Left ventricle myocardium superior (tissue), 1 donor: ENCODE measurements at regions not wholly inside any gene's neighbourhood (a gene's known extent, or its start where the extent isn't known, plus 50 kb on each side); places are given as distances from the start of the nearest gene placed in this dataset.

Experiments
- ATAC-seq: fragments of 200-7000 bp; cut with Tn5 transposase; one replicate; pipeline ENCODE4 v1.9.1; 2020; ENCODE audit warnings: mild to moderate bottlenecking, moderate library complexity
- DNase-seq: peaks from one replicate; pipeline ENCODE4 v3.0.0-alpha.2; 2020
- intact Hi-C: fragments of 100-400 bp; cut with micrococcal nuclease; formaldehyde crosslinking; loops from one replicate; pipeline ENCODE4 v1.11.0; 2022
- donor health status: DM: no; HTN: yes; CAD: no; lungs with severe emphysema.

DNA sequence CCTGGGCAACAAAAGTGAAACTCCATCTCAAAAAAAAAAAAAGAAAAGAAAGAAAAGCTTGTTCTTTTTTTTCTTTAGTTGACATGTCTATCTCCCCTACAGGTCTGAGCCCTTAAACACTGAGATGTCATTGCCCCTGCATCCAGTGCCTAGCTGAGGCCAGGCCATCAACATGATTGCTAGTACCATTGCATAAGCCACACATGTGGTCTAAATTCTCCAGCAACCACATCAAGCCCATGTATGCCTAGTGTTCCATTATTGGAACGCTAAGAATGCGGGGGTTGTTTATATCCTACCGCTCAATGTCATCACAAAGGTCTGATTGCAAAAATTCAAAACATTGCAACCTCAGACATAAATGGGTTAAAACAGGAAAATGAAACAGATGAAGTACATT is 62.7 kb downstream of the NPTX2 start:
- DNase-seq (no peak), ATAC-seq (no peak)
- intact Hi-C loops = no loop called here

DNA sequence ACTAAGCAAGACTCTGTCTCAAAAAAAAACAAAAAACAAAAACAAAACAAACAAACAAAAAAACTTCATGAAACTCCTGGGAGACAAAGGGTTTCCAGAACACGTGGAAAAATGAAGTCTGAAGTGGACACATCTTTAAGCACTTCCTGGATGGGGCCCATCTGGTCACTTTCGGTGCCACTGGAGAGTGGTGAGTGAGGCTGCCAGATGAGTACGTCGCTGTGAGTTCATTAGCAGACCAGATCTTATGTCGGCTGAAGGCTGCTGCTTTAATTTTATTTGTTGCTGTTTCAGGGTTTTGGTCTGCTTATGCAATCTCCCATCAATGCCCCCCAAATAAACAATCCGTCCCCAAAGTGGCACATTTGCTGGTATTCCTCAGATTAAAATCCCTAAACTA is 64.4 kb downstream of the NPTX2 start:
- ATAC-seq (no peak), DNase-seq (no peak)
- intact Hi-C loops = no loop called here

DNA sequence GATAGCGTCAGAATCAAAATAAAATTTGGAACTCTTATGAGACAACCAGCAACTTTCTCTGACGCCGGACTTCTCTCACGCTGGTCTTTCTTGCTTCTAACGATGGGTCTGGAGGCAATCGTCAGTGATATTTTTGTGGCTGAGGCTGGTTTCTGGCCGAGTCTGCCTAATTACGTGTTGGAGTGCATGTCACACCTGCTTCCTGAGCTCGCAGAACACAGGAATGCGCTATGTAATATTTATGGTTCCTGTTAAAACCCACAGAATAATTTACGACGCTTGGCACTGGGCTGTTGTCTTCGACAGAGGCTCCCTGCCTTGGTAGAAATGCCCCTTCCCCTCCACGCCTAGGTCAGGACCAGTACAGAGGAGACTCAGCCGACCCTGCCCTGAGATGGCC is 64.9 kb downstream of the NPTX2 start:
- DNase-seq (no peak), ATAC-seq (no peak)
- intact Hi-C loops = no loop called here

DNA sequence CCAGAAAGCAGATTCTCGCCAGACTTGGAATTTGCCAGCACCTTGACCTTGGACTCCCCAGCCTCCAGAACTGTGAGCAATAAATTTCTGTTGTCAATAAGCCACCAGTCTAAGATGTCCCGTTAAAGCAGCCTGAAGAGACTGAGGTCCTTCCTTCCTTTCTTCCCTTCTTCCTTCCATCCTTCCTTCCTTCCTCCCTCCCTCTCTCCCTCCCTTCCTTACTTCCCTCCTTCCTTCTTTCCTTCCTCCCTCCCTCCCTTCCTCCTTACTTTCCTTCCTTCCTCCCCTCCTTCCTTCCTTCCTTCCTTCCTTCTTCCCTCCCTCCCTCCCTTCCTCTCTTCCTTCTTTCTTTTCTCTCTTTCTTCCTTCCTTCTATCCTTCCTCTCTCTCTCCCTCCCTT is 66.4 kb downstream of the NPTX2 start:
- intact Hi-C loops = no loop called here
- ATAC-seq (no peak), DNase-seq (no peak)

DNA sequence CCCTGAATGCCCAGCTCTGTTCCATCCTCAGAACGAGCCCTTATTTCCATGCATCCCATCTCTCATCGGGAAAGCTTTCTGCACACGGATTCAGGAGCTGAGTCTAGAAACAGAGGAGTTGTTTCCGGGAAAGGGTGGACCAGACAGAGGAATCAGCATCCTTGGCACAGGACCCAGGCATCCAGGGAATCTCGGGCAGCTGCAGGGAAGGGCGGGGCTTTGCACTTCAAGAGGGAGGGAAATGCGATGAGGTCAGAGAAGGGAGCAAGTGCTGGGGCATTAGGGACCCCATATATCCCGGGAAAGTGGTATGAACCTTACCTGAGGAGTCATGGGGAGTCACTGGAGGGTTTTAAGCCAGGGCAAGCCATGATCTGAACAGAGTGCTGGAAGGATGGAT is 68.5 kb downstream of the NPTX2 start:
- no peak for DNase-seq
- ATAC-seq = no peak
- intact Hi-C loops = no loop called here

DNA sequence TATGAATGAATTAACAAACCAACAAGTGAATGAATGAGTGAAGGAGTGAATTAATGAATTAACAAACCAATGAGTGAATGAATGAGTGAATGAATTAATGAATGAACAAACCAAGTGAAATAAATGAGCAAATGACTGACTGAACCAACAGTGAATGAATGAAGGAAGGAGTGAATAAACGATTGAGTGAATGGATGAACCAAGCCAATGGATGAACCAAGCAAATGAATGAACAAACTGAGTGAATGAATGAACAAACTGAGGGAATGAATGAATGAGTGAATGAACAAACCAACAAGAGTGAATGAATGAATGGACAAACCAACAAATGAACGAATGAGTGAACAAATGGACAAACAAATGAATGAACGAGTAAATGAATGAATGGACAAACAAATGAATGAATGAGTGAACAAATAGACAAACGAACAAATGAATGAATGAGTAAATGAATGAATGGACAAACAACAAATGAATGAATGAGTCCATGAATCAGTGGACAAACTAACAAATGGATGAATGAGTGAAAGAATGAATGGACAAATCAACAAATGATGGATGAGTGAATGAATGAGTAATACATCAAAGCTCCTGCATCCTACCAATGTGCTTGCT is 69.5 kb downstream of the NPTX2 start:
- intact Hi-C loops = no loop called here
- DNase-seq (no peak), ATAC-seq (no peak)

DNA sequence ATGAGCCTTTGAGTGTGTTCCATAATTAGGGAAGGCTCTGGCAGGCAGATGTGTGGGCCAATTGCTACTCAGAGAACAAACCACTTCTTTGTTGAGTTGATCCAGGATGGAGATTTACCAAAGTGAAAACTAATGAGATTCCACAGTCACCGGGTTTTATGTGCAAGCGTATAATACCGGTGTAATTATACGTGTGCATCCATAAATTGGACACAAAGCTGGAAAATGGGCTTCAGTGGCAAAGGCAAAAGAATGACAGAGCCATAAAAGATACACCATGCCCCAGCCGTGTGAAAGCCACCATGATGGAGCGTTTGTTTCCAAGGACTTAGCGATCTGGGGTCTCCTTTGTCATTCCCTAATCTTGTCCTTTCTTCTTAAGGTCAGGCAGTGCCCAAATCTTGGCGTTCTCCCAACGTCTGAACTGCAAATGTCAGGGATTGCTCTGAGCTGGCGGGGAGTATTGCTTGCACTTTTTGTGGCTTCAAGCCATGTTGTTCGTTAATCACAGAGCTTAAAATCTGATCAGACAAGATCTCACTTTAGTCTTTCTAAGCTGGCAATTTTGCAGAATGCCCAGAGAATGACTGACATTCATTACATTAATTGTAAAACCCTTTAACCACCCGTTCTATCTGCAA is 70.1 kb downstream of the NPTX2 start:
- intact Hi-C loops = no loop called here
- ATAC-seq (no peak), DNase-seq (no peak)

DNA sequence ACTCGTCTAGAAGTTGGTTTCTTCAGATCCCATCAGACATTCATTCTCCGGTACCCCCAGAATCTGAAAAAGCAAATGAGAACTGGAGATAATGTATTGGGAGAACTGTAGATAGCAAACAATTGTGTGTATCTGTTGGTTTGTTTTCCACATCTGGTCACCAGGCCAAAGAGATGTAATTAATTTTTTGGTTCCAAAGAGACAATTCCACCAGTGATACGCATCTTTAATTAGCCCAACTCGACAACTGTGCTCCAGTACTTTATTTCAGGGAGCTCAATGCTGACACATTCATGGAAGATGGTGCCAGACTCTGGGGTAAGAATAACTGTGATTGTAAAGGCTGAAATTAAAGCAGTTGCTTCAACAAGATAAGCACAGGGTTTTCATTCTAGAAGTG is 74.5 kb downstream of the NPTX2 start:
- DNase-seq = no peak
- intact Hi-C loops = no loop called here
- ATAC-seq = no peak

DNA sequence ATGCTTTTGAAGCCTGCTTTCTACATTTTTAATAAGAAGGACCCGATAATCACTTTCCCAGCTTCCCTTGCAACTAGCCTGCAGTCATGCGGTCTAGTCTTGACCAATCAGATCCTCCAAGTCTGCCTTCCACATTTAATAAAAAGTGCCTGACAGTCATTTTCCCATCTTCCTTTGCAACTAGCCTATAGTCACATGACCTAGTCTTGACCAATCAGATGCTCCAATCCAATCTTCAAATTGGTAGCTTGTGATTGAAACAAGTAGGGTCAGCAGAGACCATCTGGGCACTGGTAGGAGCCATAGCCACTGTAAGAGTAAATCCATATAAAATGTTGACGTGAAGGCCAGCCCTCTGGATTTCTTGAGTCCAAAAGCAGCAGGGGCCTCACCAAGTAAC is 80.0 kb downstream of the NPTX2 start:
- intact Hi-C loops = no loop called here
- ATAC-seq (no peak), DNase-seq (no peak)

DNA sequence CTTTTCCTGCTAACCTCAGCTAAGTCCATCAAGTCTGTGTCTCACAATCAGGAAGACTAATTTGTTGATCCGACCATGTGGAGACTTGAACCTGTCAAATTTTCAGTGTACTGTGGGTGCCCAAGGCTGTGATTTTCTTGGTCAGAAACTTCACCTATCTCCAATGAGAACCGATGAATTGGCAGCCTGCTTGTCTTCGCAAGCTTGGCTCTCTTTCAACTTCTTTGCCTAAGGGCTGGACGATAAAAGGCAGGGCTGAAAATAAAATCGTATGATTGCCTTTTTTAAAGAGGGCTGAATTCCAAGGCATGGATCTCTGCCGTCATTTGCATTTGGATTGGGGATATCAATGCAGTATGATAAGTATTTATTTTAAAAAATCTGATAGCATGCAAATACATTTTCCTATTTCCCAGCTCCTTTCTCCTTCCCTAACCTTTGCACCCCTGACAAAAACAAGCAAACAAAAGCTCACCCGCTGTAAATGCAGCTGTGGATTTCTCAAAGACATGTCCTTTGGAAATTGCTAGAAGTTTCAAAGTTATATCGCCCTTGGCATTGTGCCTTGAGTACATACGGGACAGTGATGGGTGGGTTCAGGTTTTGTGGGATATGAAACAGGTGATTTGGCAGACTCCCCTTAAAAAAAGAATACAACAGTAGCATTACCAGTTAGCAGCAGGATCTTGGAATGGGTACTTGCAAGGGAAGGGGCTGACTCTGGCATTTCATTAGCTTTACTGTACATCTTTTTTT is 80.6 kb downstream of the NPTX2 start:
- intact Hi-C loops = no loop called here
- ATAC-seq (no peak), DNase-seq (no peak)

DNA sequence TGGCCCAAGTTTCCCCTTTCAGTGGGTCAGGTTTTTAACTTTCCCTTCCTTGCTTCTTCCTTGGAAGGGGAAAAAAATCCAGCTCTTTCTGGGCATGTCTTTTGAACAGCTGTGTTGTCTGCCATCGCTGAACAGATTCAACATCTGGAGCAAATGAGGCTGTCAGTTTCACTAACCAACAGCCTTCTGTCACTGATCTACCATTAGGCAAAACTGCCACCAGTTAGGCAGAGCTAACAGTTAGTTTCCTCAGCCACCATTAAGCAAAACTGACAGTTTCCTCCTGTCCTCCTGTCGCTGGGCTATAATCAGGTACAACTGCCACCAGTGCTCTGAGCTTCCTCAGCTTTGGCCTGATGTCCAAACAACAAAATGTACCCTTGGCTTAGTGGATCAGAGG is 81.9 kb downstream of the NPTX2 start:
- intact Hi-C loops = no loop called here
- no peak for DNase-seq
- no peak for ATAC-seq

DNA sequence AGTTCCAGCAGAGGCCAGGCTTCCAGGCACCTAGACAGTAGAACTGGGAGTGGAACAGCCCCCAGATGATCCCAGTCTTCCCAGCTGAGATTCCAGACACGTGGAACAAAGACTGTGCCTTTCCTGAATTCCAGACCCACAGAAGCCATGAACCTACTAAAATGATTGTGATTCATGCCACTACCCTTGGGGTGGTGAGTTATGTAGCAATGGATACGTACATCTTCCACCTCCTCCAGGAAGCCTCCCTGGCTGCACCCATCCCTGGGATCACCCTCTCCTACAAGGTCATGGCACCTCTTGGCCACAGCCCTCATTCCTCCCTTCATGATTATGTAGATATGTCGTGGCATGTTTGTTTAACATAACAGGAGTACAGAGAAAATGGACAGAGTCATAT is 83.4 kb downstream of the NPTX2 start:
- DNase-seq (no peak), ATAC-seq (no peak)
- intact Hi-C loops = no loop called here

DNA sequence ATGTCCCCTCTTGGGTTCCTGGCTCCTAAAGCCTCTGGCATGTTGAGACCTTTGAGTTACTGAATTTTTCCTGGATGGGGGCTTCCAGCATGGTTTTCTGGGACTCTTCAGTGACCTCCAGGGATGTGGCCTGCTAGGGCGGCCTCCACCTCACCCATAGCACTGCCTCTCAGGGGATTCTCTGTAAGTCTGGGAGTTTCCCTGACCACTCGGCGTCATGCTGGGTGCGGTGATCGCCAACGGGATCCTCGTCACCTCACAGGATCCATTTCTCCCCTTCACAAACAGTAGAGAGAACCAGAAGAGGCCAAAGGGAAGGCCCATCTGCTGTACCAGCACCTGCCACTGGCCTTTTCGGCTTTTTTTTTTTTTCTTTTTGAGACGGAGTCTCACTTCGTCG is 84.3 kb downstream of the NPTX2 start:
- DNase-seq (no peak), ATAC-seq (no peak)
- intact Hi-C loops = no loop called here

DNA sequence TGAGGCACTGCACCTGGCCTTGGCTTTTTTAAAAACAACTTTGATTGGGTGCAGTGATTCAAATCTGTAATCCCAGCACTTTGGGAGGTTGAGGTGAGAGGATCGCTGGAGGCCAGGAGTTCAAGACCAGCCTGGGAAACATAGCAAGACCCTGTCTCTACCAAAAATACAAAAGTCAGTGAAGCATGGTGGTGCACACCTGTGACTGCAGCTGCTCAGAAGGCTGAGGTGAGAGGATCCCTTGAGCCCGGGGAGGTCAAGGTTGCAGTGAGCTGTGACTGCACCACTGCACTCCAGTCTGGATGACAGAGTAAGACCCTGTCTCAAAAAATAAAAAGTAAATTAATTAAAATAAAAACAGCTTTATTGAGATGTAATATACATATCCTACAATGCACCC is 84.9 kb downstream of the NPTX2 start:
- ATAC-seq (no peak), DNase-seq (no peak)
- intact Hi-C loops = no loop called here

DNA sequence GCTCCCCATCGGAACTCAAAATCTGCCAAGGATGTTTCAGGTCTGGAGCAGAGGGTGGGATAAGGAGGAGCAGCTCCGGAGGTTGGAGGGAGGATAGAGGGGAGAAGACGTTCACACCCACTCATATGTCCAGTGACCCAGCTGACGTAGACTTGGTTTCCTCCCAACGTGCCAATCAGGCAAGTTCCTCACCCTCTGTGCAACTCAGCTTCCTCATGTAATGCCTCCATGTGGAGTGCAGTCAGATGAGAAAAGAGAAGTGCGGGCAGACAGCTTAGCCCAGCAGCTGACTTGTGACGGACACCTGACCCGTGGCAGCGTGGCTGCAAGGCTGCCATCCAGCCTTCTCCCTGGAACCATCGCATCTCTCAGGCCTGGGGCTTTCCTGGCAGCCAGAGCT is 86.8 kb downstream of the NPTX2 start:
- DNase-seq = no peak
- intact Hi-C loops = no loop called here
- ATAC-seq = no peak

DNA sequence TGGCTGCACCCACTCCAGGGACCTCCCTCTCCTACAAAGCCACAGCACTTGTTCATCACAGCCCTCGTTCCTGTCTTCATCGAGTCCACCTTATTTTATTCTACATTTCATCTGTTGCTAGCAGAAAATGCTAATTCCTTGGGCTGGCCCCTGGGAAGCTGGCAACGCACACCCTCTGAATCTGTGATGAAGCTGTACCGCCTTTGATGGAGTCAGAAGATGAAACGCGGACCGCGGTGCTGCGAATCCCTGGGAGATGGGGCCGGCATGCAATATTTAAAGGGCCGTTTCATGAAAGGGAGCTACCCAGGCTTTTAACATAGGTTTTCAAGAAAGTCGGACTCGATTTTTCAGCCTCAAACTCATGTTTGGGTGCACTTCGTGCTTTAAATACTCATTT is 88.5 kb downstream of the NPTX2 start:
- intact Hi-C loops = no loop called here
- ATAC-seq (no peak), DNase-seq (no peak)

DNA sequence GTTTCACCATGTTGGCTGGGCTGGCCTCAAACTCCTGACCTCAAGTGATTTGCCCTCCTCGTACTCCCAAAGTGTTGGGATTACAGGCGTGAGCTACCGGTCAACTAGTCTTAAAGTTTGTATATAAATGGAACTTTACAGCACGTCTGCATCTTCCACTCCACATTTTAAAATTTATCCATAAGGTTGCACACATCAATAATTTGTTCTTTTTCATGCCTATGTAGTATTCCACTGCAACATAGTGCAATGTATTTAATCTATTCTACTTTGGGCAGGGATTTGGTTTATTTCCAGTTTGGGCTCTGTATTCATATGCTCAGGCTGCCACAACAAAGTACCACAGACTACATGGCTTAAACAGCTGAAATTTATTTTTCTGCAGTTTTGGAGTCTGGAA is 90.0 kb downstream of the NPTX2 start:
- intact Hi-C loops = no loop called here
- no peak for DNase-seq
- ATAC-seq = no peak

DNA sequence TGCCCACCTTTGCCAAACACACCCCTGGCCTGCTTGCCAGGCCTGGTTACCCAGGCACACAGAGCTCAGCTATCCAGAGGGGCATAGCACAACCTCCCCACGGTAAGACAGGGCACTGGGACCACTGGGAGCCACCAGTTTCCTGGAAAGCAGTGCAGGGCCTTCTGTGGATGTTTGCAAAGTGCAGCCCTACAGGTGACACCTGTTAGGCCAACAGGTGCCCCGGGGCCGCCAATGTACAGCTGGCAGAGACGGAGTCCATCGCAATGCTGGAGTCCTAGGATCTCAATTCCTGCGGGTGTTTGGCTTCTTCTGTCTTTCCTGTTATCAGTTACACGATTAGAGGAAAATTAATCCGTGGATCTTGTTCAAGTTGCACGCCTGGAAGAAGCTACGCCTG is 94.9 kb downstream of the NPTX2 start:
- intact Hi-C loops = no loop called here
- no peak for DNase-seq
- ATAC-seq = no peak

DNA sequence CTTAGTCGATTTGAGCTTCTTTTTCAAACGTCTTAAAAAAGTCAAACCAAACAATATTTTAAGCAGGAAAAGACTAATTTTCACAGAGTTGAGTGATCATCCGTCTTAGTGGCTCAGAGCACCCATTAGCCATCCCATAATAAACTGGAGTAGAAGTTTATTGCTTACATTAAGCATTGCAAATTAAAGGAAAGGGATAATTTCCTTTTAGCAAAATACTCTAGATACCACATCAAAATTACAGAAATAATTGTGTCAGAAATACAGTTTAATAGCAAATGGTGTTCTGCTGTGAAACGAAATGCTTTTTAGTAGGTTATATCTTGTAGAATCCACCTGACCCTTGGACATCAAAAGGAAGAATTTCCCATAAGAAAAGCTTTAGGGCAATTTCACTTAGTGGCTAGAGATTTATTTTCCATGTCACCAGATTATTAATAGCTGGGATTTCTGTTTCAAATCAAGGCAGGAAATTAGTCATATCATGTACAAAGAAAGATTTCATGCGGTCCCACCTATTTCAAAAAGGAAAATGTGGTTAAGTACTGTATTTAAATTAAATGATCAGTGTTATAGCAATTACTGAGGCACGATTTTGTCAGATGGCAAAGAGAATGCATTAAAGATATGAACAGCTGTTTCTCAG is 96.2 kb downstream of the NPTX2 start:
- intact Hi-C loops = no loop called here
- ATAC-seq = no peak
- DNase-seq = no peak

DNA sequence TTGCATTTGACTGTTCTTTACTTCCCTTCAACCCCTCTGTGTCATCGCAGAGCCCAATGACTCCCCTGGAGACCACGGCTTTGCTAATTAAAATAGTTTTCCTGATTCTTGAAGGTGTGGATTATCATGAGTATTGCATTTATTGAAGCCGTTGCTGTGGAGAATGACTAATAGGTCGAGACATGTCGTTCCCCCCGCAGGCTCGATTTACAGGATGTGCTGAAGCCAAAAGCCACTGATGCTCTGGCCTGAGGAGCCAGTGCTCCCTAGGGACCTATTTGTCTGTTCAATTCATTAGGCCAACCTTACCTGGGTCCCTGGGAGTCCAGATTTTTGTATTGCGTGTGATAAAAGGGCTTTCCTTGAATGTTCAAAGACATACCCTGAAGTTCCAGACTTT is 102.3 kb downstream of the NPTX2 start:
- ATAC-seq = no peak
- intact Hi-C loops = no loop called here
- no peak for DNase-seq

DNA sequence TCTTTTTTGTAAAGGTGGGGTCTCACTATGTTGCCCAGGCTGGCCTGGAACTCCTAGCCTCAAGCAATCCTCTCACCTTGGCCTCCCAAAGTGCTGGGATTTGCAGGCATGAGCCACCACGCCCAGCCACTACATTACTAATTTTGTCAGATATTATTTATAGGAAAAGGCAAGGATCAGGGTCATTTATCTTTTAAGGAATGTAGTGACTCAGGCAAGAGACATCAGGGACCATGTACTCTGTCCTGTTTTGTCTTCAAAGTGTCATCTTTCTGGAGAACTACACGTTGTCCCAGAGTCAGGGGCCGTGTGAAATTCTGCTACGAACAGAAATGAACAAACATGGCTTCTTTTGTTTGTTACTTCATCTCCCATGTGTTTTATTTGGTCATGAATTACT is 105.3 kb downstream of the NPTX2 start:
- intact Hi-C loops = no loop called here
- ATAC-seq (no peak), DNase-seq (no peak)
